ENCODE measurements at regions not wholly inside any gene's neighbourhood (a gene's known extent, or its start where the extent isn't known, plus 50 kb on each side); places are given as distances from the start of the nearest gene placed in this dataset.

DNA sequence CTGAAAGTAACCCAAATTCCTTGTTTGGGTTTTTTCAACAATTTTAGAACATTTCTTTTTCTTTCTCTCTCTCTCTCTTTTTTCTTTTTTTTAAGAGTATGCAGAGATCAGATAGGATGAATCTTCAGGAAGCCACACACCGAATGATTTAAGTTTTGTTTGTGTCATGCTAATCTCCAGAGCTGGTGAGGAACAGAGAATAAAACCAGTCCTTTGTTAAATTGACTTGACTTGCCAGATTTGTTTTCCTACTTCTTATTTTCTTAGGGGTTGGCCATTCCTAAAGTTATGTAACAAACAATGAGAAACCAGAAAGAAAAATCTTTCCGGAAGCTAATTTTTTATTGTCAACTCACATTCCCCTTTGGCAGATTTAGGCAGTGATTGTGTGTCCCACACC lies 1669.3 kb upstream of the CDH6 start:
- intact Hi-C loops (cut with DNase I): no loop called here
- TF ChIP-seq POLR2AphosphoS5 (IDR thresholded peaks at IDR 0.05) (no peak), EP300 (IDR thresholded peaks at IDR 0.05) (no peak), POLR2A (IDR thresholded peaks at IDR 0.05; ENCODE audit: low read depth) (no peak)
- TF ChIP-seq, protein P1, sequence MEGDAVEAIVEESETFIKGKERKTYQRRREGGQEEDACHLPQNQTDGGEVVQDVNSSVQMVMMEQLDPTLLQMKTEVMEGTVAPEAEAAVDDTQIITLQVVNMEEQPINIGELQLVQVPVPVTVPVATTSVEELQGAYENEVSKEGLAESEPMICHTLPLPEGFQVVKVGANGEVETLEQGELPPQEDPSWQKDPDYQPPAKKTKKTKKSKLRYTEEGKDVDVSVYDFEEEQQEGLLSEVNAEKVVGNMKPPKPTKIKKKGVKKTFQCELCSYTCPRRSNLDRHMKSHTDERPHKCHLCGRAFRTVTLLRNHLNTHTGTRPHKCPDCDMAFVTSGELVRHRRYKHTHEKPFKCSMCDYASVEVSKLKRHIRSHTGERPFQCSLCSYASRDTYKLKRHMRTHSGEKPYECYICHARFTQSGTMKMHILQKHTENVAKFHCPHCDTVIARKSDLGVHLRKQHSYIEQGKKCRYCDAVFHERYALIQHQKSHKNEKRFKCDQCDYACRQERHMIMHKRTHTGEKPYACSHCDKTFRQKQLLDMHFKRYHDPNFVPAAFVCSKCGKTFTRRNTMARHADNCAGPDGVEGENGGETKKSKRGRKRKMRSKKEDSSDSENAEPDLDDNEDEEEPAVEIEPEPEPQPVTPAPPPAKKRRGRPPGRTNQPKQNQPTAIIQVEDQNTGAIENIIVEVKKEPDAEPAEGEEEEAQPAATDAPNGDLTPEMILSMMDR (IDR thresholded peaks at IDR 0.05): no peak

DNA sequence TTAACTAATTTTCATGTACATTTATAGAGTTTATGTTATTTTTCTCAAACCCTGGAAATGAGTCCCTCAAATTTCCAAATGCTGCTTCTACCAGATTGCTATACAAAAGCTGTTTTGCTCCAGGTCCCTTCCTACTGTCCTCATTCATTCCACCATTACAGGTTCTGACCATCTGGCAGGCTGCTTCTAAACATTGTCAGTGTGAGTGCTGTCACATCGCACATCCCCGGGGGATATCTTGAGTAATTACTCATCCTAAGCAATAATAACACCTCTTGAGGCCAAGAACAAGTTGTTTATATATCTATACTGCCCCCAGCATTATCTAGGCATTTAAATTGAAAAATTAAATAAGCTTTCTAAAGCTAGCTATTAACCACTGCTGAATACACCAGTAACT lies 1675.3 kb upstream of the CDH6 start:
- DNase-seq (ENCODE audit: extremely low spot score): no peak
- Histone ChIP-seq H3K4me1 (no peaks in the 10 kb centered on the region), H3K4me3 (no peak overlapping the region), H3K27me3 (no peaks in the 10 kb centered on the region), H3K27ac (replicated peaks in 1 of 4) (no peak overlapping the region), H3K9me3 (no peaks in the 10 kb centered on the region), H3K36me3 (no peaks in the 10 kb centered on the region)
- intact Hi-C loops (cut with DNase I): no loop called here
- no peak for TF ChIP-seq EP300 (IDR thresholded peaks at IDR 0.05)
- TF ChIP-seq POLR2AphosphoS5 (IDR thresholded peaks at IDR 0.05): no peak
- TF ChIP-seq, protein P1 (IDR thresholded peaks at IDR 0.05): no peak
- TF ChIP-seq POLR2A (IDR thresholded peaks at IDR 0.05; ENCODE audit: low read depth): no peak
- WGBS: 31% methylated on average over 2 of the region's 2 CpGs

More for the DNA sequence above, 1669.3 kb upstream of the CDH6 start:
- Histone ChIP-seq H3K36me3 (no peaks in the 10 kb centered on the region), H3K4me1 (no peaks in the 10 kb centered on the region), H3K27me3 (no peaks in the 10 kb centered on the region), H3K4me3 (no peak overlapping the region), H3K9me3 (no peaks in the 10 kb centered on the region), H3K27ac (replicated peaks in 1 of 4) (no peak overlapping the region)
- 29% methylated on average over 2 of the region's 2 CpGs for WGBS
- DNase-seq (ENCODE audit: extremely low spot score): no peak

DNA sequence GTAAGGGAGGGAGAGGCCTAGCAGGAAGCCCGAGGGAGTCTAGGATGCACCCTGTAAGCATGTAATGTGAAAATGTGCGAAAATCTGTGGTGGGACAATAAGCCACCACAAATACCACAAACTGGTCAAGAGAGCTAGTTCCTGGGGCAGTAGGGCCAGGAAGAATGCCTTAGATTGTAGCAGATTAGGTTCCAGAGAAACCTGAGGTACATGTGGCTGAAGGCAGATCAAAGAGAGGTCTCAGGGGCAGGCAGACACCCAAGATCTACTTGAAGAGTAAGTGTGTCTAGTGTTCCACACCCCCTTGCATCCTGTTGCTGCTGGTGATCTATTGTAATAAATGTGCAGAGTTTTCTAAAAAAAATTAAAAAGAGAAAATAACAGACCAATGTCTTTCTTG lies 1677.3 kb upstream of the CDH6 start:
- 76% methylated on average over 2 of the region's 2 CpGs for WGBS
- DNase-seq (ENCODE audit: extremely low spot score): no peak
- no peaks in the 10 kb centered on the region for H3K4me1 ChIP-seq
- intact Hi-C loops (cut with DNase I): no loop called here
- TF ChIP-seq, protein P1 (IDR thresholded peaks at IDR 0.05): no peak
- TF ChIP-seq EP300 (IDR thresholded peaks at IDR 0.05) (no peak), POLR2AphosphoS5 (IDR thresholded peaks at IDR 0.05) (no peak), POLR2A (IDR thresholded peaks at IDR 0.05; ENCODE audit: low read depth) (no peak)
- H3K9me3 ChIP-seq: no peaks in the 10 kb centered on the region
- no peaks in the 10 kb centered on the region for H3K27me3 ChIP-seq
- H3K27ac ChIP-seq (replicated peaks in 1 of 4): no peak overlapping the region
- no peaks in the 10 kb centered on the region for H3K36me3 ChIP-seq
- no peak overlapping the region for H3K4me3 ChIP-seq

- intact Hi-C loops (cut with DNase I): no loop called here
- Histone ChIP-seq H3K27ac (replicated peaks in 1 of 4) (no peak overlapping the region), H3K4me1 (no peaks in the 10 kb centered on the region), H3K9me3 (no peaks in the 10 kb centered on the region), H3K36me3 (no peaks in the 10 kb centered on the region), H3K4me3 (no peak overlapping the region), H3K27me3 (no peaks in the 10 kb centered on the region)
- TF ChIP-seq EP300 (IDR thresholded peaks at IDR 0.05): no peak
- TF ChIP-seq, protein P1 (IDR thresholded peaks at IDR 0.05): no peak
- no peak for TF ChIP-seq POLR2AphosphoS5 (IDR thresholded peaks at IDR 0.05)
- TF ChIP-seq POLR2A (IDR thresholded peaks at IDR 0.05; ENCODE audit: low read depth): no peak
- WGBS: 97% methylated on average over 2 of the region's 2 CpGs
- no peak for DNase-seq (ENCODE audit: extremely low spot score)
These were observed 1685.4 kb upstream of the CDH6 start for GRCh38 chr5:29508131-29508530.

- Histone ChIP-seq H3K4me1 (no peaks in the 10 kb centered on the region), H3K27ac (replicated peaks in 1 of 4) (no peak overlapping the region), H3K9me3 (no peaks in the 10 kb centered on the region), H3K4me3 (no peak overlapping the region), H3K36me3 (no peaks in the 10 kb centered on the region), H3K27me3 (no peaks in the 10 kb centered on the region)
- DNase-seq (ENCODE audit: extremely low spot score): no peak
- 0% methylated on average over 1 of the region's 1 CpG for WGBS
- TF ChIP-seq EP300 (IDR thresholded peaks at IDR 0.05) (no peak), POLR2A (IDR thresholded peaks at IDR 0.05; ENCODE audit: low read depth) (no peak), POLR2AphosphoS5 (IDR thresholded peaks at IDR 0.05) (no peak)
- TF ChIP-seq, protein P1 (IDR thresholded peaks at IDR 0.05): no peak
- intact Hi-C loops (cut with DNase I): no loop called here
These were observed 1689.1 kb upstream of the CDH6 start for GRCh38 chr5:29504411-29504810.
